ENCODE measurements at regions not wholly inside any gene's neighbourhood (a gene's known extent, or its start where the extent isn't known, plus 50 kb on each side); places are given as distances from the start of the nearest gene placed in this dataset.

DNA sequence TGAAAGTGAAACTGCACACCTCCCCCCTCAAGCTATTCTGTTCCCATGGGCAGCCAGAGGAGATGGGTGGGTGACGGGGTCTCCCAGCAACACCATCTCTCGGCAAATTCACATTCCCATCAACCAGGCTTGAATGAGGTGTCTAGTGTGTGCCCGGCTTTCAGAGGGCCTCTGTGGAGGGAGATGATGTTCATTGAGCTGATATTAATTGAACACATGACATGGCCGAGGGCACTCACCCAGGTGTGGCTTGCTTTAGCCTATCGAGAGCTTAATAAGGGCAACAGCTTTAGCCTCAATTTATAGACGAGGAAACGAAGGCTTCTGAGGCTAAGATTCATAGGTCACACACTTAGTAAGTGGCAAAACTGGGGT, 288.0 kb downstream of the UACA start:
- H3K27me3 ChIP-seq (ENCODE audit: control insufficient read depth in 2 of 2, insufficient read depth in 2 of 2, low read length in 2 of 2): no peaks in the 10 kb centered on the region

DNA sequence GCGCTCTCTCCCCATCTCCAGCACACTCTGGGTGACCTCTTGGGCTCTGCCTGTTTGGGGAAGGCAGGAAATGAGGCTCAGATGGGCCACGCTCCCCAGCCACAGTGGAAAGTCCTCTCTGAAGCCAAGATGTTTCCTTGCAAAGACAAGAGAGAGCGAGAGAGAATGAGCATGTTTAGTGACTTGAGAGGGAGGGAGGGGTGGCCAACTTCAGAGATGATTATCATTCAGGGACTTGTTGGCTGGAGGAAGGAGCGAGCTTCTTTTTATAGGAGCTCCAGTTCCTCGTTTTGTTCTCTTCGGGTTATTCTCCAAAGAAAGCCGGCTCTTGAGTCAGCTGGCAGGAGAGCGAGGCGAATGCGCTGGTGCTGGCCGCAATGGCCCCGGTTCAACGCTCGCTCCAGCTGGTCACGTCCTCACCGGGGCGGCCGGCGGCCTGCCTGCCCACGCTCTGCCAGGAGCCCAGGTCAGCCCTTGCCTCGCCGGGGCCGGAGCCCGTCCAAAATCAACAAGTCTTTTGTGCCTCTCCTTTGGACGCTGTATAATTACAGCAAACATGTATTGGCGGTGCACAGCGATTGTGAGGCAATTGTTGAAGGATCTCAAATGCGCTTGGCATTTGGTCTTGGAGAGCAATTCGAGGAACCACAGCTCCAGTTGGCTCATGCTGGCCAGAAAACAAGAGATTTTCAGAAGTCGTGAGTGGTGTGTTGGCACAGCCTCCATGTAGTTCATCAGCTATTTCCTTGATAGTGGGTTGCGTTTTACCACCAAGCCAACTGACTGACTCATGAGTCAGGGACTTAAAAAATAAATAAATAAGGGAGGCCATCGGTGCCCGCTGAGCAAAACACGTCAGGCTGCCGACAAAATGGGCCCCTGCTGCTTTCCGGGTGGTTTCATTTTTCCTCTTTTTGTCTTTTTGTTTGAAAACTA, 288.6 kb downstream of the UACA start:
- H3K4me1 ChIP-seq (ENCODE audit: control insufficient read depth in 2 of 2, insufficient read depth in 2 of 2, low read length in 2 of 2): peaks cover 4 to 5% of the 10 kb centered on the region in 2 donors
- peak overlapping the region; percentile 40 to 43 for H3K27ac ChIP-seq (ENCODE audit: low read depth in 2 of 2, low read length in 2 of 2)
- no peaks in the 10 kb centered on the region for H3K27me3 ChIP-seq (ENCODE audit: control insufficient read depth in 2 of 2, insufficient read depth in 2 of 2, low read length in 2 of 2)
- H3K9ac ChIP-seq (ENCODE audit: low read depth in 1 of 2, low read length in 2 of 2): peak overlapping the region in 1 of 2 donors; percentile 36
- no peaks in the 10 kb centered on the region for H3K36me3 ChIP-seq (ENCODE audit: control insufficient read depth in 2 of 2, insufficient read depth in 2 of 2, low read length in 2 of 2)
- H3K4me3 ChIP-seq (ENCODE audit: low read length in 2 of 2): peak overlapping the region in 1 of 2 donors; percentile 50
- no peaks in the 10 kb centered on the region for H3K9me3 ChIP-seq (ENCODE audit: control insufficient read depth in 2 of 2, low read length in 2 of 2)

More for the DNA sequence above, 288.0 kb downstream of the UACA start:
- no peaks in the 10 kb centered on the region for H3K9me3 ChIP-seq (ENCODE audit: control insufficient read depth in 2 of 2, low read length in 2 of 2)
- H3K4me3 ChIP-seq (ENCODE audit: low read length in 2 of 2): peak overlapping the region in 1 of 2 donors; percentile 28
- H3K9ac ChIP-seq (ENCODE audit: low read depth in 1 of 2, low read length in 2 of 2): peak overlapping the region in 1 of 2 donors; percentile 36
- no peaks in the 10 kb centered on the region for H3K36me3 ChIP-seq (ENCODE audit: control insufficient read depth in 2 of 2, insufficient read depth in 2 of 2, low read length in 2 of 2)
- H3K27ac ChIP-seq (ENCODE audit: low read depth in 2 of 2, low read length in 2 of 2): peak overlapping the region; percentile 39 to 40
- H3K4me1 ChIP-seq (ENCODE audit: control insufficient read depth in 2 of 2, insufficient read depth in 2 of 2, low read length in 2 of 2): peaks cover 4 to 5% of the 10 kb centered on the region in 2 donors

- Histone ChIP-seq H3K4me3 (ENCODE audit: low read length in 2 of 2) (no peak overlapping the region), H3K36me3 (ENCODE audit: control insufficient read depth in 2 of 2, insufficient read depth in 2 of 2, low read length in 2 of 2) (no peaks in the 10 kb centered on the region), H3K27ac (ENCODE audit: low read depth in 2 of 2, low read length in 2 of 2) (peak overlapping the region in 1 of 2 donors; percentile 43), H3K9ac (ENCODE audit: low read depth in 1 of 2, low read length in 2 of 2) (no peak overlapping the region), H3K9me3 (ENCODE audit: control insufficient read depth in 2 of 2, low read length in 2 of 2) (no peaks in the 10 kb centered on the region), H3K4me1 (ENCODE audit: control insufficient read depth in 2 of 2, insufficient read depth in 2 of 2, low read length in 2 of 2) (peaks cover 4 to 5% of the 10 kb centered on the region in 2 donors), H3K27me3 (ENCODE audit: control insufficient read depth in 2 of 2, insufficient read depth in 2 of 2, low read length in 2 of 2) (no peaks in the 10 kb centered on the region)
These were observed 289.6 kb downstream of the UACA start for GRCh38 chr15:70473581-70474370.

GRCh38 chr15:70471517-70471916, 291.8 kb downstream of the UACA start:
- Histone ChIP-seq H3K9ac (ENCODE audit: low read depth in 1 of 2, low read length in 2 of 2) (no peak overlapping the region), H3K27me3 (ENCODE audit: control insufficient read depth in 2 of 2, insufficient read depth in 2 of 2, low read length in 2 of 2) (peaks cover 0 to 4% of the 10 kb centered on the region in 2 donors), H3K36me3 (ENCODE audit: control insufficient read depth in 2 of 2, insufficient read depth in 2 of 2, low read length in 2 of 2) (no peaks in the 10 kb centered on the region), H3K9me3 (ENCODE audit: control insufficient read depth in 2 of 2, low read length in 2 of 2) (no peaks in the 10 kb centered on the region), H3K4me1 (ENCODE audit: control insufficient read depth in 2 of 2, insufficient read depth in 2 of 2, low read length in 2 of 2) (peaks cover 3 to 4% of the 10 kb centered on the region in 2 donors), H3K27ac (ENCODE audit: low read depth in 2 of 2, low read length in 2 of 2) (no peak overlapping the region), H3K4me3 (ENCODE audit: low read length in 2 of 2) (no peak overlapping the region)

GRCh38 chr15:70470556-70471191, 292.7 kb downstream of the UACA start:
- H3K27ac ChIP-seq (ENCODE audit: low read depth in 2 of 2, low read length in 2 of 2): no peak overlapping the region
- peaks cover 0 to 4% of the 10 kb centered on the region in 2 donors for H3K27me3 ChIP-seq (ENCODE audit: control insufficient read depth in 2 of 2, insufficient read depth in 2 of 2, low read length in 2 of 2)
- no peaks in the 10 kb centered on the region for H3K9me3 ChIP-seq (ENCODE audit: control insufficient read depth in 2 of 2, low read length in 2 of 2)
- H3K9ac ChIP-seq (ENCODE audit: low read depth in 1 of 2, low read length in 2 of 2): no peak overlapping the region
- peaks cover 3 to 4% of the 10 kb centered on the region in 2 donors for H3K4me1 ChIP-seq (ENCODE audit: control insufficient read depth in 2 of 2, insufficient read depth in 2 of 2, low read length in 2 of 2)
- H3K36me3 ChIP-seq (ENCODE audit: control insufficient read depth in 2 of 2, insufficient read depth in 2 of 2, low read length in 2 of 2): no peaks in the 10 kb centered on the region
- H3K4me3 ChIP-seq (ENCODE audit: low read length in 2 of 2): no peak overlapping the region

DNA sequence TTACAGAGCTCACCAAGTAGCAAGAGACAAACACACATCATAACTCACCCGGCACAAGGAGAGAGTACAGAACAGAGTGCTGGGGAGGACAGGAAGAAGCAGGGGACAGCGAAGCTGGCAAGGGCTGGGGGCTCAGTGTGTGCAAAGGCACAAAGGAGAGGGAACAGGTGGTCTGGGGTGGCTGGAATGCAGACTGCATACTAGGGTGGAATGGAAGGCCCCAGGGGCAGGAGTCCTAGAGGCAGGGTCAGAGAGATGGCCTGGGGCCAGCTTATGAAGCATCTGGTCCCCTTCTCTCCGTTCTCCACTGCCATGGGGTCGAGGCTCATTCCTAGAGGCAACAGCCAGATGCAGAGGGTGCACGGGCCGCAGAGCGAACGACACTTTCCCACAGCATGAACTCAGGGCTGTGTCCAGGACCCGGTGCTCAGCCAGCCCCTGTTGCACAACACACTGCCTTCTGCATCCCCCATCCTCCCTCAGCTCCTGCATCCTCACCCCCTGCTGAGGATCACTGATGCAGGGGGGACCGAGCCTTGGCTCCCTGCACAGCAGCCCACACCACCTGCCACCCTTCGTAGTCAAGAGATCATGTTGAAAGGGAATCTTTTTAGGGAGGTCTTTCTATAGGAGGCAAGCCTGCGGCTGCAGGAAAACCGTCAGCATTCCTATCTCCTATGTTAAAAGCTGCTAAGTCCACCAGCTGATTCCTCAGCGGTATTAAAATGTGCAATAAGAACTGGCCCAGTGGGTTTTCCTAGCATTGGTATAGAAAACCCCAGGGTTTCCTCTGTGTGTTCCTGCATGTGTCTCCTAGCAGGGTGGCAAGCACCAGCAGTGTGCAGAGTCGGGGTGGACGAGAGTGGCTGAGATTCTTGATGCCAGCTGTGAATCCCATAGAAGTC, 293.5 kb downstream of the UACA start:
- no peaks in the 10 kb centered on the region for H3K36me3 ChIP-seq (ENCODE audit: control insufficient read depth in 2 of 2, insufficient read depth in 2 of 2, low read length in 2 of 2)
- H3K27ac ChIP-seq (ENCODE audit: low read depth in 2 of 2, low read length in 2 of 2): no peak overlapping the region
- H3K4me1 ChIP-seq (ENCODE audit: control insufficient read depth in 2 of 2, insufficient read depth in 2 of 2, low read length in 2 of 2): peaks cover 2 to 3% of the 10 kb centered on the region in 2 donors
- peaks cover 0 to 4% of the 10 kb centered on the region in 2 donors for H3K27me3 ChIP-seq (ENCODE audit: control insufficient read depth in 2 of 2, insufficient read depth in 2 of 2, low read length in 2 of 2)
- no peaks in the 10 kb centered on the region for H3K9me3 ChIP-seq (ENCODE audit: control insufficient read depth in 2 of 2, low read length in 2 of 2)
- no peak overlapping the region for H3K4me3 ChIP-seq (ENCODE audit: low read length in 2 of 2)
- no peak overlapping the region for H3K9ac ChIP-seq (ENCODE audit: low read depth in 1 of 2, low read length in 2 of 2)

GRCh38 chr15:70469182-70469581, 294.2 kb downstream of the UACA start:
- H3K9me3 ChIP-seq (ENCODE audit: control insufficient read depth in 2 of 2, low read length in 2 of 2): no peaks in the 10 kb centered on the region

GRCh38 chr15:70466895-70467529, 296.3 kb downstream of the UACA start:
- Histone ChIP-seq H3K4me1 (ENCODE audit: control insufficient read depth in 2 of 2, insufficient read depth in 2 of 2, low read length in 2 of 2) (peaks cover 0 to 2% of the 10 kb centered on the region in 2 donors), H3K4me3 (ENCODE audit: low read length in 2 of 2) (no peak overlapping the region), H3K27me3 (ENCODE audit: control insufficient read depth in 2 of 2, insufficient read depth in 2 of 2, low read length in 2 of 2) (peaks cover 0 to 4% of the 10 kb centered on the region in 2 donors), H3K9ac (ENCODE audit: low read depth in 1 of 2, low read length in 2 of 2) (no peak overlapping the region), H3K36me3 (ENCODE audit: control insufficient read depth in 2 of 2, insufficient read depth in 2 of 2, low read length in 2 of 2) (no peaks in the 10 kb centered on the region), H3K9me3 (ENCODE audit: control insufficient read depth in 2 of 2, low read length in 2 of 2) (no peaks in the 10 kb centered on the region), H3K27ac (ENCODE audit: low read depth in 2 of 2, low read length in 2 of 2) (no peak overlapping the region)

More at GRCh38 chr15:70469182-70469581, 294.2 kb downstream of the UACA start:
- peaks cover 0 to 4% of the 10 kb centered on the region in 2 donors for H3K27me3 ChIP-seq (ENCODE audit: control insufficient read depth in 2 of 2, insufficient read depth in 2 of 2, low read length in 2 of 2)
- no peaks in the 10 kb centered on the region for H3K36me3 ChIP-seq (ENCODE audit: control insufficient read depth in 2 of 2, insufficient read depth in 2 of 2, low read length in 2 of 2)
- H3K4me3 ChIP-seq (ENCODE audit: low read length in 2 of 2): no peak overlapping the region
- H3K27ac ChIP-seq (ENCODE audit: low read depth in 2 of 2, low read length in 2 of 2): no peak overlapping the region
- H3K4me1 ChIP-seq (ENCODE audit: control insufficient read depth in 2 of 2, insufficient read depth in 2 of 2, low read length in 2 of 2): peaks cover under 1% of the 10 kb centered on the region in 2 donors
- H3K9ac ChIP-seq (ENCODE audit: low read depth in 1 of 2, low read length in 2 of 2): no peak overlapping the region

- Histone ChIP-seq H3K27ac (ENCODE audit: low read depth in 2 of 2, low read length in 2 of 2) (no peak overlapping the region), H3K9me3 (ENCODE audit: control insufficient read depth in 2 of 2, low read length in 2 of 2) (no peaks in the 10 kb centered on the region), H3K27me3 (ENCODE audit: control insufficient read depth in 2 of 2, insufficient read depth in 2 of 2, low read length in 2 of 2) (peaks cover 0 to 4% of the 10 kb centered on the region in 2 donors), H3K36me3 (ENCODE audit: control insufficient read depth in 2 of 2, insufficient read depth in 2 of 2, low read length in 2 of 2) (no peaks in the 10 kb centered on the region), H3K9ac (ENCODE audit: low read depth in 1 of 2, low read length in 2 of 2) (no peak overlapping the region), H3K4me3 (ENCODE audit: low read length in 2 of 2) (no peak overlapping the region), H3K4me1 (ENCODE audit: control insufficient read depth in 2 of 2, insufficient read depth in 2 of 2, low read length in 2 of 2) (peaks cover 0 to 2% of the 10 kb centered on the region in 2 donors)
These were observed 297.1 kb downstream of the UACA start for GRCh38 chr15:70466305-70466704.

Data from mucosa of rectum (tissue), 2 donors.